GM18867 (cell line): ENCODE measurements at regions not wholly inside any gene's neighbourhood (a gene's known extent, or its start where the extent isn't known, plus 50 kb on each side); places are given as distances from the start of the nearest gene placed in this dataset.
"Not testable (repeated sequence)": the region's sequence is repeated elsewhere in the genome, so short reads cannot be mapped to it uniquely, and the experiment has no call there.

Experiments used
- ATAC-seq: cut with Tn5 transposase; IDR thresholded peaks from one replicate; pipeline ENCODE4 v1.9.1; 2021; ENCODE audit warnings: mild to moderate bottlenecking, moderate library complexity; ENCODE audit not compliant: unreplicated experiment

- ATAC-seq = no peak
Observed at GRCh38 chr1:29579821-29580425, 343.6 kb downstream of the PTPRU start.

- no peak for ATAC-seq
Observed at GRCh38 chr1:29577512-29577911, 341.2 kb downstream of the PTPRU start.

- no peak for ATAC-seq
Observed at GRCh38 chr1:29576510-29576909, 340.2 kb downstream of the PTPRU start.

- ATAC-seq = no peak
Observed at GRCh38 chr1:29575826-29576225, 339.5 kb downstream of the PTPRU start.

- ATAC-seq = no peak
Observed at GRCh38 chr1:29575277-29575676, 339.0 kb downstream of the PTPRU start.

- no peak for ATAC-seq
Observed at GRCh38 chr1:29574871-29575270, 338.5 kb downstream of the PTPRU start.

- ATAC-seq = no peak
Observed at GRCh38 chr1:29569971-29570634, 333.8 kb downstream of the PTPRU start.

- no peak for ATAC-seq
Observed at GRCh38 chr1:29567257-29567656, 330.9 kb downstream of the PTPRU start.

GRCh38 chr1:29565490-29565889 lies 329.2 kb downstream of the PTPRU start:
- no peak for ATAC-seq

- no peak for ATAC-seq
Observed at GRCh38 chr1:29563571-29563970, 327.2 kb downstream of the PTPRU start.

- ATAC-seq = no peak
Observed at GRCh38 chr1:29563092-29563491, 326.8 kb downstream of the PTPRU start.

GRCh38 chr1:29559056-29559455 lies 322.7 kb downstream of the PTPRU start:
- no peak for ATAC-seq

GRCh38 chr1:29557701-29558600 lies 321.6 kb downstream of the PTPRU start:
- no peak for ATAC-seq

- no peak for ATAC-seq
Observed at GRCh38 chr1:29557066-29557465, 320.7 kb downstream of the PTPRU start.

GRCh38 chr1:29556657-29557056 lies 320.3 kb downstream of the PTPRU start:
- ATAC-seq = no peak

- no peak for ATAC-seq
Observed at GRCh38 chr1:29555043-29555620, 318.8 kb downstream of the PTPRU start.

- ATAC-seq = no peak
Observed at GRCh38 chr1:29554208-29554778, 318.0 kb downstream of the PTPRU start.

- no peak for ATAC-seq
Observed at GRCh38 chr1:29551123-29551936, 315.0 kb downstream of the PTPRU start.

GRCh38 chr1:29550119-29550841 lies 314.0 kb downstream of the PTPRU start:
- ATAC-seq = no peak

GRCh38 chr1:29549728-29550118 lies 313.4 kb downstream of the PTPRU start:
- not testable (repeated sequence) for ATAC-seq
